PC-9 (cell line): ENCODE measurements at regions not wholly inside any gene's neighbourhood (a gene's known extent, or its start where the extent isn't known, plus 50 kb on each side); places are given as distances from the start of the nearest gene placed in this dataset.

Experiments
- BruUV-seq: library from RNA; stranded (reverse); fragments of 400-500 nt; replicated peaks from 2 replicates; lab custom pipeline; 2021; lab: Mats Ljungman, UMichigan
- CTCF ChIA-PET: fragments of 300-600 bp; sonication (Branson Sonifier 250); formaldehyde crosslinking; loops from one replicate; lab custom pipeline; 2022; ENCODE audit warnings: antibody characterized with exemption; lab: Charles Lee
- POLR2A ChIA-PET: fragments of 300-600 bp; sonication (Branson Sonifier 250); formaldehyde crosslinking; loops from one replicate; lab custom pipeline; 2022; ENCODE audit warnings: antibody characterized with exemption; ENCODE audit not compliant: unreplicated experiment; lab: Charles Lee
- DNase-seq, 2 experiments: peaks; one replicate each; pipeline versions ENCODE4 v3.0.0 to v3.0.0-alpha.2; 2015 to 2022; ENCODE audit warnings: mixed read lengths in 1 of 2
- H2AFZ ChIP-seq: fragments of 200-600 bp; sonication (generic); 2 replicates; pipeline ENCODE4 v1.8.1; 2017; ENCODE audit warnings: antibody characterized with exemption
- H3F3A ChIP-seq: fragments of 200-600 bp; sonication (generic); 2 replicates; pipeline ENCODE4 v1.8.1; 2017; ENCODE audit warnings: antibody characterized with exemption, mild to moderate bottlenecking, low read depth; ENCODE audit not compliant: insufficient read depth
- H3K27ac ChIP-seq: fragments of 200-600 bp; sonication (generic); 2 replicates; pipeline ENCODE4 v1.6.1; 2016; ENCODE audit warnings: mixed run types
- H3K27me3 ChIP-seq: fragments of 200-600 bp; sonication (generic); 2 replicates; pipeline ENCODE4 v1.6.1; 2016; ENCODE audit warnings: low read depth, mixed run types; ENCODE audit not compliant: insufficient read depth
- H3K36me3 ChIP-seq: fragments of 200-600 bp; sonication (generic); 2 replicates; pipeline ENCODE4 v1.6.1; 2016; ENCODE audit warnings: low read depth, mixed run types
- H3K4me1 ChIP-seq: fragments of 200-600 bp; sonication (generic); replicated peaks from 2 replicates; pipeline ENCODE4 v1.6.1; 2016; ENCODE audit warnings: mixed run types; ENCODE audit not compliant: insufficient read depth
- H3K4me2 ChIP-seq: fragments of 200-600 bp; sonication (generic); 2 replicates; pipeline ENCODE4 v1.6.1; 2017; ENCODE audit warnings: mixed run types
- H3K4me3 ChIP-seq: fragments of 200-600 bp; sonication (generic); 2 replicates; pipeline ENCODE4 v1.6.1; 2016; ENCODE audit warnings: mixed run types
- H3K79me2 ChIP-seq: fragments of 200-600 bp; sonication (generic); 2 replicates; pipeline ENCODE4 v1.6.1; 2017; ENCODE audit warnings: low read depth, mixed run types
- H3K9me2 ChIP-seq: fragments of 200-600 bp; sonication (generic); 2 replicates; pipeline ENCODE4 v1.8.1; 2017; ENCODE audit warnings: mild to moderate bottlenecking; ENCODE audit not compliant: insufficient read depth
- H3K9me3 ChIP-seq: fragments of 200-600 bp; sonication (generic); 2 replicates; pipeline ENCODE4 v1.8.1; 2016; ENCODE audit warnings: low read depth; ENCODE audit not compliant: insufficient read depth
- H4K20me1 ChIP-seq: fragments of 200-600 bp; sonication (generic); 2 replicates; pipeline ENCODE4 v1.8.1; 2017; ENCODE audit not compliant: insufficient read depth
- CTCF ChIP-seq: fragments of 200-600 bp; sonication (generic); conservative IDR thresholded peaks from 2 replicates; pipeline ENCODE4 v1.6.1; 2017; ENCODE audit warnings: mixed run types, antibody characterized with exemption, mild to moderate bottlenecking, moderate library complexity
- EZH2 ChIP-seq: fragments of 200-600 bp; sonication (generic); IDR thresholded peaks from 2 replicates; pipeline ENCODE4 v1.8.0; 2017; ENCODE audit warnings: antibody characterized with exemption, low read depth
- intact Hi-C: fragments of 100-400 bp; cut with micrococcal nuclease; formaldehyde crosslinking; loops from one replicate; pipeline ENCODE4 v1.10.0; 2022; ENCODE audit not compliant: unreplicated experiment

DNA sequence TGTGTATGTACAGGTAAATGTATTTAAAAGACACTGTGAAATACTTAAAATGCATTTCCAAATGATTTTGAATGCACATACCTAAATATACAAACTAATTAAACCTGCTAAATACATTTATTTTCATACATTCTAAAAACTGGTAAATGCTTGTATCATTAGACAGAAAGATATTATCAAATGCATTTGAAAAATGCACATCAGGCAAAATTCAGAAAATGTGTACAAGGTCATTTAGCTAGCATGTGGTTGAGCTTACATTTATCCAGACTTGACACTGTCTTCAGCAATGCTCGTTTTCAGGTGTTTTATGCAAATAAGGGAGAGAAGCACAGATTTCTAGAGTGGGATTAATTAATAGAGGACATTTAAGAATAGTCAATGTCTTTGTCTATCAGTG lies 374.2 kb downstream of the SUCLG1 start:
- Histone ChIP-seq H3F3A (no peaks in the 10 kb centered on the region), H4K20me1 (no peaks in the 10 kb centered on the region), H3K27me3 (no peaks in the 10 kb centered on the region), H3K4me3 (no peak overlapping the region), H3K4me1 (no peaks in the 10 kb centered on the region), H3K9me3 (no peaks in the 10 kb centered on the region), H3K9me2 (no peaks in the 10 kb centered on the region), H2AFZ (no peak overlapping the region), H3K4me2 (no peak overlapping the region), H3K36me3 (no peaks in the 10 kb centered on the region), H3K27ac (no peak overlapping the region), H3K79me2 (no peaks in the 10 kb centered on the region)
- TF ChIP-seq EZH2 = no peak
- no peak for DNase-seq
- BruUV-seq = no TSS peak
- intact Hi-C loops = no loop called here
- ChIA-PET CTCF (no interaction called here), POLR2A (no interaction called here)

DNA sequence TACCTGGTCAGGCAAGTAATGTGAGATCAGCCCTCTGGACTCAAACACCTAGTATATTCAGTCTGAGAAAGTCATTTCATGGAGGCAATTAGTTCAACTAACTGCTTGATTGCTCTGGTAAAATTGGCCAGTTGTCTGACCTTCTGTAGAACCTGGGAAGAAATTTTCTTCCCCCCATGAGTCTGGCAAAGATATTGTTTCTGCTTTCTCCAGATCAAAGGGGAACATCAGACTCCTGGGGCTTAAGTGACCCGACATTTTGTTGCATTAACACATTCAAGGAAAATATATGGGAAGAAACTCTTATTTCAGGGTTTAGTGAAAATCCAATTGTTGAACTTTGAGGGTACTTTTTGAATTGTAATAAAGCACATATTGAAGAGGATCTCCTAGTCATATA lies 375.1 kb downstream of the SUCLG1 start:
- no peaks in the 10 kb centered on the region for H3K4me1 ChIP-seq
- no peaks in the 10 kb centered on the region for H3K9me3 ChIP-seq
- no peaks in the 10 kb centered on the region for H3K27me3 ChIP-seq
- DNase-seq = no peak
- no peaks in the 10 kb centered on the region for H4K20me1 ChIP-seq
- no peaks in the 10 kb centered on the region for H3K79me2 ChIP-seq
- intact Hi-C loops = no loop called here
- H3K36me3 ChIP-seq = no peaks in the 10 kb centered on the region
- H3F3A ChIP-seq = no peaks in the 10 kb centered on the region
- TF ChIP-seq EZH2 = no peak
- no peak for TF ChIP-seq CTCF
- no peak overlapping the region for H3K4me3 ChIP-seq
- no TSS peak for BruUV-seq
- ChIA-PET CTCF (no interaction called here), POLR2A (no interaction called here)
- no peak overlapping the region for H3K27ac ChIP-seq
- no peak overlapping the region for H2AFZ ChIP-seq
- no peaks in the 10 kb centered on the region for H3K9me2 ChIP-seq
- H3K4me2 ChIP-seq = no peak overlapping the region

- TF ChIP-seq EZH2 = no peak
- TF ChIP-seq CTCF = no peak
- intact Hi-C loops = no loop called here
- BruUV-seq = no TSS peak
- H3K4me2 ChIP-seq = no peak overlapping the region
- no peaks in the 10 kb centered on the region for H3K9me2 ChIP-seq
- H3K4me1 ChIP-seq = no peaks in the 10 kb centered on the region
- ChIA-PET POLR2A (no interaction called here), CTCF (no interaction called here)
- H2AFZ ChIP-seq = no peak overlapping the region
- H4K20me1 ChIP-seq = no peaks in the 10 kb centered on the region
- no peaks in the 10 kb centered on the region for H3K36me3 ChIP-seq
- H3F3A ChIP-seq = no peaks in the 10 kb centered on the region
- no peaks in the 10 kb centered on the region for H3K9me3 ChIP-seq
- H3K27me3 ChIP-seq = no peaks in the 10 kb centered on the region
- H3K79me2 ChIP-seq = no peaks in the 10 kb centered on the region
- no peak for DNase-seq
- no peak overlapping the region for H3K27ac ChIP-seq
- H3K4me3 ChIP-seq = no peak overlapping the region
Measured at GRCh38 chr2:84078471-84078870, 380.6 kb downstream of the SUCLG1 start.

- H3K27me3 ChIP-seq = no peaks in the 10 kb centered on the region
- H3F3A ChIP-seq = no peaks in the 10 kb centered on the region
- H3K79me2 ChIP-seq = no peaks in the 10 kb centered on the region
- no peak for TF ChIP-seq EZH2
- TF ChIP-seq CTCF = peak; percentile 59
- CTCF ChIA-PET = no interaction called here
- no peak overlapping the region for H3K27ac ChIP-seq
- no peaks in the 10 kb centered on the region for H3K36me3 ChIP-seq
- intact Hi-C loops = no loop called here
- H3K4me1 ChIP-seq = no peaks in the 10 kb centered on the region
- H3K9me2 ChIP-seq = no peaks in the 10 kb centered on the region
- H2AFZ ChIP-seq = no peak overlapping the region
- H3K4me3 ChIP-seq = no peak overlapping the region
- no peak overlapping the region for H3K4me2 ChIP-seq
- no peaks in the 10 kb centered on the region for H3K9me3 ChIP-seq
- BruUV-seq = no TSS peak
- POLR2A ChIA-PET = no interaction called here
- DNase-seq = no peak
- no peaks in the 10 kb centered on the region for H4K20me1 ChIP-seq
Measured at GRCh38 chr2:84077496-84077895, 381.6 kb downstream of the SUCLG1 start.
